GM20431 (cell line): ENCODE measurements at regions not wholly inside any gene's neighbourhood (a gene's known extent, or its start where the extent isn't known, plus 50 kb on each side); places are given as distances from the start of the nearest gene placed in this dataset.

Experiments used
- in situ Hi-C: fragments of 300-500 bp; cut with MseI, MboI; formaldehyde crosslinking; loops from one replicate; pipeline ENCODE4 v1.15.0; 2020; ENCODE audit warnings: low sequenced_read_pairs; ENCODE audit not compliant: unreplicated experiment

DNA sequence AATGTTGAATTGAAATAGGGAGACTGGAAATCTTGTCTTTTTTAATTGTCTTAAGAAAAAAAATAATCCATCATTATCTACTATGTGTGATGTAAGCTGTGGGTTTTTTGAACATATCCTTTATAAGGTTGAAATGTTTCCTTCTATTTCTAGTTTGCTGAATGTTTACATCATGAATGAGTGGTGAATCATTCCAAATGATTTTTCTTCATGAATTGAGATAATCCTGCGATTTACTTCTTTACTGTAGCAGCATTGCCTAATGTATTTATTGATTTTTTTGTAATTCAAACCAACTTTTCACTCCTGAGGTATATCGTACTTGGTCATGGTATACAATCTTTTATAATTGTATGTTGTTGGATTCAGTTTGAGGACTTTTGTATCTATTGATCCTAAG, 607.6 kb upstream of the PFKP start:
- in situ Hi-C loops, result no loop called here

DNA sequence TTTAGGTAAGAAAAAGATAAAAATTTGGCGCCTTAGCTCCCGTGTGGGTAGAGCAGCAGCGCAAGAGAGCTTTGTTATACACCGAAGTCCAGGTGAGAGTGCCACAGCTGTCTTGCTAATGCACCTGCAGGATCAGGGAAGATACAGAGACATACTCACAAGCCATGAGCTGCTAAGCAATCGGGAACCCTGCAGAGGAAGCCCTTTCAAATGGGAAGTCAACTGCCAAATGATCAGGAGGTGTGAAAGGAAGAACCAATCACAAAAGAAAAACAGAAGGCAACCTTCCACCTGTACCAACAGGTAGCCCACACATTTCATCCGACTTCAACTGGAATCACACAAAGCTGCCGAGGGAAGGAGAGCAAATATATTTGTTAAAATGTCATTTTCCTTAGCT, 610.5 kb upstream of the PFKP start:
- in situ Hi-C loops, result no loop called here

DNA sequence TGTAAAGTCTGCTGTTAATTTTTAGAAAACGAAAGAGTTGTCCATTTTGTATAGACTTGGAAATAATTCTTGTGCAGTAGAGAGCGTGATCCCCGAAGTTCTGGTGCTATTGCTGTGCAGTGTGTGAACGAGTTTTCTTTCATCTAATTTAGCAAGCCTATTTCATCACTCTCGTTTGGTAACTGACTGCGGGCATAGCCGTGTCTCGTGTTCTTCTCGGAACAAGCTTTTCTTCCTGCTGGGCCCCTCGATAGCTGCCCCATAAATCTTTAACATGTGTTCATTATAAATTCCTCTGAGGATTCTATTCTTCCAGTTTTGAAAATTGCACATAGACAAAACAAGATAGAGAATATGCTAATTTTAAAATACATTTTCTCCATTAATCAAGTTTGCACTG, 622.0 kb upstream of the PFKP start:
- in situ Hi-C loops, result no loop called here

DNA sequence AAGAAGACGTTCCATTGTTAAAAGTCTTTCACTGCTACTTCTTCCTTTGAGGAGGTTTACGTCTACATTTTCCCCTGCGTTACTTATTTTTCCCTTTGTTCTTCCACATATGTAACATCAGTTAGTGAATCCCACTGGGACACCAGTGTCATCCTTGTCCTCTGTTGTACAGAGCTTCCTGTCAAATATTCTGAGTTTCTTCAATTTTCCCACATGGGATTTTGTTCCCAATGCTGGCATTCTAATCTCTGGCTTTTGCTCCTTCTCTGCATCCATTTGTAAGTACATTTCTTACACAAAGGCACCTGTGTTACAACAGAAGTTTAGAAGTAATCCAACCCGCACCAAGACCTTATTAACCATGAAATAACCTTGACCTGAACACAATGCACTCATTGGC, 627.4 kb upstream of the PFKP start:
- in situ Hi-C loops, result no loop called here

DNA sequence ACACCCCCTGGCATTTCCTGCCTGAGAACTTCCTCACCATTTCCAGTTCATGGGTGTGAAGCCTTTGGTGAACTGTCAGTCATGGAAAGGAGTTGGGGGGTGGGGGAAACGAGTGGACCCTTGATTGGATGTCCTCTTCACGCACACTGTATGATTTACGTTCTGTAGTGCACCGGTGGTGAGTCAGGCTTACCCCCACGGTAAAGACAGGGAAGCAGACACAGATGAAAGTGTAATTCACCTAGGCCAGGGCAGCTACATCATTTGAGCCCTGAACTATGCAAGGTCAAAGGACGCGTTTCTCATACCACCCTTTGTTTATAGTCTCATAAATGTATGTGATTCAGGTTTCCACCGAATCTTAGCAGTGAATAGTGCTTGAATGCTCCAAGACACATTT, 628.3 kb upstream of the PFKP start:
- in situ Hi-C loops, result no loop called here

DNA sequence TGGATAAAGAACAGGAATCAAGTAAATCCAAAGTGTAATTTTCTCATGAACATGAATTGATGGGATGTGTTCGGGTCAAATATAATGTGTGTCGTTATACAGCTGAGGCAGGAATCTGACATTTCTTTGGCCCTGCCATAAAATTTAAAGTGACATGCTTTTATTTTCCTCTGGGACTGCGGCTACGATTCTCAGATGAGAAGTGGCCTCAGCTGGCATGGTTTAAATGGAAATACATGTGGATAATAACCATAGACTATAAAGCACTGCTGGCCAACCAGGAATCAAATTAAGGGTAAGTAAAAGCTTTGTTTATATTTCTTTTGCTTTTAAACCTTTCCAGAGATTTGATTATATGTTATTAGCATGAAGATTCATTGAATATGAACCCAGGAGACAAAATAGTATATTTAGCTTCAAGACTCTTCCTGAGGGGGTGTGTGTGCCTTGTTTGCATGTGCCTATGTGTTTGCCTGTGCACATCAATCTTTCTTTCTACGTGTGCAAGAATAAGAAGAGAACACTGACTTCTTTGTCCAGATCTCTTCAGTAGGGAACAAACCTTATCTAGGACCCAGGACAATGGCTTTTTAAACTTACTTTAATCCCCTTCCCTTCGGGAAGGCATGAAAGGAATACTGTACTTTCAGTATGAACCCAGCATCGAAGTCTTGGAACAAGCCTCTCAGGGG, 629.0 kb upstream of the PFKP start:
- in situ Hi-C loops, result no loop called here

DNA sequence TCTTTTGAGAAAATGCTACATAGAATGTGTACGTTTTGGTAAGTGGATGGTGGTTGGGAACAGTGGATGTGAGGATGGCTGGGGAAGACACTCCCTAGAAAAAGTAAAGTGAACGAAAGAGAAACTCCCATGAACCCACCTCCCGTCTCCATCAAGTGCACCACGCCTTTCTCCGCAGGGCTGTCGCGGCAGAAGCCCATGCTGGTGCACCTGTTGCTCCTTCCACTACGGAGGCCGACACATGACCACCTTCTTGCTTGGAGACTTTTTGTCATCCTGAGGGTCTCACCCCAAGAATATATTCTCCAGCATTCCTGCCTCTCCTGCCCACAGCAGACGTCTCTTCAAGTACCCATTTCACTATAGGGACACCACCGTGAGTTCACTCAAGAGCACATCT, 630.4 kb upstream of the PFKP start:
- in situ Hi-C loops, result no loop called here

DNA sequence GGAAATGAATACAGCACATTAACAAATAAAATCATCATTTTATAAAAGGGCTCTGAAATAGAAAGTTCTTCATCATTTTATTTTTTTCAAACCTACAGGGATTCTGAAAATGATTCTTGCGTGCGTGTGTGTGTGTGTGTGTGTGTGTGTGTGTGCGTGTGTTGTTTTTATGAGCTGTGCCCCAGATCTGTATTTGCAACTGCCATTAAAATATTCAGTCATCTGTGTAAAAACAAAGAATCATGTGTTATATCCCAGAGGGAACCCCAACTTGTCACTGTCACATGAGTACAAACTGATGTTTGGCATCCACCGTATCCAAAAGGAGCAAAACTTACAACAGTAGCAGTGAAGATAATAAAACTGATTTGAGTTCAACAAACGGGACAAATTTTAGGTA, 635.4 kb upstream of the PFKP start:
- in situ Hi-C loops, result no loop called here

DNA sequence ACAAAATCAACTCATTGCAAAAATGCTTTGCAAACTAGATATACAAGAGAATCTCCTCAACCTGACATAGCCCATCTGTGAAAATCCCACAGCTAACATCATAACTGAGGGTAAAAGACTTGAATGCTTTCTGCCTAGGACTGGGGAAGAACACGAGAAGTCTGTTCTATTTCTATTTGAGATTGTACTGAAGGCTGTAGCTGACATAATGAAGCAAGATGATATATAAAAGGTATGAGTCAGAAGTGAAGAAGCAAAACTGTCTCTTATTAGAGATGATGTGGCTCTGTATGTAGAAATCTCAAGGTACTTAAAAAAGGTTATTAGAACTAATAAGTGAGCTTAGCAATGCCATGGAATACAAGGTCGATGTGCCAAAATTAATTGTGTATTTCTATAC, 639.9 kb upstream of the PFKP start:
- in situ Hi-C loops, result no loop called here

DNA sequence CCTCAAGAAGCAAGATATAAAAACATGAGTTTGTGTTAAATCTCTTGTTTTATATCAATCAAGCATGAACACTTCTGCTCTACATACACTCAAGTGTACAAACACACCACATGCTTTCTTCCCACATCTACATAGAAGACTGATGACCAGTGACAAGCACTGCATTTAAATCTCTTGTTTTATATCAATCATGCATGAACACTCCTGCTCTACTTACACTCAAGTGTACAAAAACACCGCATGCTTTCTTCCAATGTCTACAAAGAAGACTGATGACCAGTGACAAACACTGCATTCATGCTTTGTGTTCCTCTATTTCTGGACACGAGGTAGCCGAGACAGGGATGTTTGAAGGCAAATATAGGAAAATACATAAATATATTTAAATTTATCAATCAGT, 642.0 kb upstream of the PFKP start:
- in situ Hi-C loops, result no loop called here

DNA sequence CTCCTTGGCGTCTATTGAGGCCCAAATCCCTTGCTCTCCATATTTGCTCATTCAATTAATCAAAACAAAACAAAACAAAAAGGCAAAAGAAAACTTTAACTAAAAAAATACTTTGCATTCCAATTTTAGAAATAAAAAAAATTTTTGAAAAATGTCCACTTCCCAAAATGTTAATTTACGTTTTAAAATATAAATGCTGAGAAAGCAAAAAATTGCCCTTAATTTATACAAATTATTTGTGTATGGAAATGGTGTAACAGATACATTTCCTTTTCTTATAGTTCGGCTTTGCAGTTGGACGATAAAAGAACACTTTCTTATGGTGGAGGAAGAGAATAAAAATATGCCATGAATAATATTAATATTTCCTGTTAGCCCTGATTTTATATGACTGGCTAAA, 652.8 kb upstream of the PFKP start:
- in situ Hi-C loops, result no loop called here

DNA sequence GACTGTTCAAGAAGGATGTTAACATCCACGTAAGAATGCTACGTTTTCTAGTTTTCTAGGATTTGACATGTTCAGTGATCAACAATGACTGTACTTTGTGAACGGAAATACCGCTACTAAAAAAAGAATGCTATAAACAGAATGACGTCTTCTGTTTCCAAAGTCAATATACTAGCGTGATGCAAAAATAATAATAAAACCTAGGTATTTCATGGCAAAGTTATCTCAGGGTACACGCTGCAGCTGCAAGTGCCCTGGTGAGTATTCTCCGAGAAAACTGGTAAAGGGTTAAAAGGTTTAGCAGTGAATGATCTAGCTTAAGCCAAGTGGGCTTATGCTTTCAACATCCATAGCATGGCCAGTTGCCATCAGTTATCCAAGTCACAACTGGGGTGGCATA, 653.3 kb upstream of the PFKP start:
- in situ Hi-C loops, result no loop called here

DNA sequence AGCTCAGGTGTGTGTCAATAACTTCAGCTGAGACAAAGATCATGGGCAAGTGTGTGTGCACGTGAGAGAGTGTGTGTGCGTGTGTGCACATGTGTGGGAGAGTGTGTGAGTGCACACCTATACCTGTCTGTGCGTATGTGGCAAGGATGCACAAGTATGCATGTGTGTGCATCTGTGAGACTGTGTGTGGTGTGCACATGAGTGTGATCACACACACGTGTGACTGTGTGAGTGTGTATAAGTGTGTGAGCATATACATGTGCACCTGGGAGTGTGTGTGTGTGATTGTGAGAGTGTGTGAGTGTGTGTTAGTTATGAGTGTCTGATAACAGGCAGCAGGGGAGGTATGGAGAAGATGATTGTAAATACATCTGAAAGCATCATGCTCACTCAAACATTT, 657.3 kb upstream of the PFKP start:
- in situ Hi-C loops, result no loop called here

DNA sequence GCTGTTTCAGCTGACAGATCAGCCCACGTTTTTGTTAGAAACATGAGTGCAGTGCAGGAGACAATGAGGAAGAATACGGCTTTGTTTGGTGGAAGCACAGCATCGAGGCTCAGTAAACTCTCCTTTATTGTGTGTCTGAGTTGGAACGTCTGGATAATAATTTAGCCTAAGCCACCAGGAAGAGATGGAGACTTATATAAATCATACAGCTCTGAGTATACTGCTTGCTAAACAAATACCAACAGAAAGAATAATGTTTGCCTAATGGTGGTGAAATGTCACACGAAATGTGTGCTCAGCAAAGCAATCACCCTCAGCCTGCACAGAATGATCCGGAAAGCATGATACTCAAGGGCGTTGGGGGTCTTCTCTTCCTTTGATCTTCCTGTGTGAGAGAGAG, 664.1 kb upstream of the ADARB2 start:
- in situ Hi-C loops, result no loop called here

DNA sequence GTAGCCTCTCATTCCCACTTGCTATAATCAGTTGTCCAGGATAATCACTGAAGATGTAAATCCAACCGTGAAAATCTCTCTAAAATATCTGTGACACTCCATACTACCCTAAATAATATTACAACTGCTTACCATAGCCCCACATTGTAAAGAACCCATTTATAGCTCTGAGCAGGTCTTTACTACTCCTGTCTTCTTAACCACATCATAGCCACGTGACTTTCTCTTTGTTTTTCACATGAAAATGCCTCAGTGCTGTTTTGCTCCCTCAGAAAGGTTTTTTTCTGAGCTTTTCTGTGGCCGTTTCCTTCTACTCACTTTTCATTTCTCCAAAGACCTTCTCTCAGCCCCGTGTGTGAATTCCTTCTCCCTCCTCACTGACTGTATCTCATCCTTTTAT, 662.2 kb upstream of the ADARB2 start:
- in situ Hi-C loops, result no loop called here

DNA sequence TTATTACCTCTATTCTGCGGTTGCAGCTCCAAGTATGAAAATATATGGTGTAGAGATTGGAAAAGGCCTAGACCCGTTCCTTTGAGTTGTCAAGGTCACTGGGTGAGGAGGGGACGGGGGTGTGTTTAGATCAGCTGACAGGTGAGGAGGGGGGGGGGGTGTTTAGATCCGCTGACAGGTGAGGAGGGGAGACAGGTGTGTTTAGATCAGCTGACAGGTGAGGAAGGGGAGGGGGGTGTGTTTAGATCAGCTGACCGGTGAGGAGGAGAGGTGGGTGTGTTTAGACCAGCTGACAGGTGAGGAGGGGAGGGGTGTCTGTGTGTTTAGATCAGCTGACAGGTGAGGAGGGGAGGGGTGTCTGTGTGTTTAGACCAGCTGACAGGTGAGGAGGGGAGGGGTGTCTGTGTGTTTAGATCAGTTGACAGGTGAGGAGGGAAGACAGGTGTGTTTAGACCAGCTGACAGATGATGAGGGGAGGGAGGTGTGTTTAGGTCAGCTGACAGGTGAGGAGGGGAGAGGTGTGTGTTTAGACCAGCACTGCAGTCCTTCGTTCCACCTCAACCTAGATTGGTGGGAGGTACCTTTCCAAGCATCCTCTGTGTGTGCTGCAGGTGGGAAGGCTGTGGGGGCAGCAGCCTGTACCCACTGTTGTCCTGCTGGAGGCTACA, 655.0 kb upstream of the ADARB2 start:
- in situ Hi-C loops, result no loop called here

DNA sequence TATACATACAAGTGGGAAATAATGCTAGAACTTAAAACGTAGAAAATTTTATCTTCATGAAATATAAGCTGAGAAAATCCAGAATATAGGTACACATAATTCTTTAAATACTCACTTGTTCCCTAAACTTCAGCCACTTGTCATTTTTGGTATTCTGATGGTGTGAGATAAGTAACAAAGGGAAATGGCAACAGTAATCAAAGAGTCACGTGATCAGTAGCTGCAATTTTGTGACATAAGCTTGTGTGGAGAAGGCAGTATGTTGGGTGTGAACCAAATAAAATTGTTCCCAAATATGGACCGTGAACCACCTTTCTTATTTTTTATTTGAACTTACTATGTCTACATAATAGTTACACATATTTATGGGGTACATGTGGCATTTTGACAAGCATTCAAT, 650.3 kb upstream of the ADARB2 start:
- in situ Hi-C loops, result no loop called here

DNA sequence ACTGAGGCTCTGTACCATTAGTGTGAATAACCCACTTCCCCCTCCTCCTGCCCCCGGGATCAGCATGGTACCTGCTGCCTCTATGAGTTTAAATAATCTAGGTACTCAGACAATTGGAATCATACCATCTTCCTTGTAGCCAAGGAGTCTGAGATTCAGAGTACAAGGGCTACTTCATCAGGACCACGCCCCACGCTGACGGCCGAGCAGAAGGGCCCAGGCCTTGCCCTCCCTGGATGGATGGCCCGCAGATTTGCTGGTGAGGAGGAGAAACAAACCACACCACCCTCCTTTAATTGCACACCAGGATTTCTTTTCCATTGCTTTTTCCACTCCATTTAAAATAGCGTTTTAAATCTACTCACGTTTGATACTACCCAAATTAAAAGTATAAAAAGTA, 649.9 kb upstream of the ADARB2 start:
- in situ Hi-C loops, result no loop called here

DNA sequence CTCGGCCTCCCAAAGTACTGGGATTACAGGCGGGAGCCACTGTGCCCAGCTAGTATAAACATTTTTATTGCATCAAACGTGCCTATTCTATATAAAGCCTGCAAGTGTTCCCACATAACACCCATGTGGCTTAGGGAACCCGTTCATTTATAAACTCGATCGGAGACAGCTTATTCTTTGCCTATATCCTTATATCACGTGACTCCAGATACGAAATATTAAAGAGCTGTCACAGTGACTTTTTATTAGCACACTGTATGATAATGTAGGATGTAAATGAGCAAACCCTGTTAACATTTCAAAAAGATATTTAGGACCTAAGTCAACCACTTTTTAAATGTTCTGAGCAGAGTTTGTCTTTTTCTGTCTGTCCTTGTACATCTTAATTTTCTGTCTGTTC, 642.9 kb upstream of the ADARB2 start:
- in situ Hi-C loops, result no loop called here

DNA sequence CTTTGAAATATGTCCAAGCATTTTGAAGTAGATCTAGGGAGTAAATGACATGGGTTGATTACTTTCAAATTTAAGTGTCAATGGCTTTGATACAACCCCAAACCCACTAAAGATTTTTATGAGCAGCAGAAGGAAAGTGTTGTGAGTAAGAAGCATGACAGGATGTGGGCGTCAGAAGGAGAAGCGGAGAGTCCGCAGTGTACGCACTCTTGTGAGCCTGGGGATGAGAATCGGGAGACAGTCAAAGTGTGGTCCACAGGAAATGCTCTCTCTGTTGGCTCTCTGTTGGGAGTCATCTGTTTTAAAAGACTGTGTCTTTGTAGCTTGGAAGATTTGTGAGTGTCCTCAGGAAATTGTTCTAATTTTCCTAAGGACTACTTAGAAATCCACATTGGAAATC, 629.8 kb upstream of the ADARB2 start:
- in situ Hi-C loops, result no loop called here

DNA sequence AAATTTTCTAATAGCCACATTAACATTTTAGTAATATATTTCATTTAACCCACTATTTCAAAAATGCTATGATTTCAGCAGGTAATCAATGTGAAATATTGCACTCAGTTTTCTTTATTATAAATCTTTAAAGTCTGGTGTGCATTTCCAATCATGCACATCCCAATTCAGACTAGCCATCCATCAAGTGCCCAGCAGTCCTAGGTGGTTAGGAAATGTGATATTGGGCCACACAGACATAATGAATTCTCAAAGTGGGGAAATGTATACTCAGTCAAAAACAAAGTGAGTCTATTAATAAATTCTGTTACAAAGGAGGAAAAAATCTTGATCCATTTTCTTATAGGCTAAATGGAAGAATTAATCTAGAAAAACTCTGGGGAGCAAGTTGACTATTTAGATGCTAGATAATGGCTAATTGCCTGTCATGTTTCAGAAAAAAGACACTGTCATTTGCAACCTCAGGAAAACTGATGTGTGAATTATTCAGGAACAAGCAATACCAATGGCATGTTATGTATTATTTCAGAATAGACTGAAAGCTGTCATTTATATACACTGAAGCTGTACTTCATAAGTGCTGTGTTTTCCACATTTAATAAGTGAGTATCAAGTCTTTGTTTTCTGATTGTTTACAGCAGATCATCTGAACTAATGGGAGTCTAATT, 629.1 kb upstream of the ADARB2 start:
- in situ Hi-C loops, result no loop called here

DNA sequence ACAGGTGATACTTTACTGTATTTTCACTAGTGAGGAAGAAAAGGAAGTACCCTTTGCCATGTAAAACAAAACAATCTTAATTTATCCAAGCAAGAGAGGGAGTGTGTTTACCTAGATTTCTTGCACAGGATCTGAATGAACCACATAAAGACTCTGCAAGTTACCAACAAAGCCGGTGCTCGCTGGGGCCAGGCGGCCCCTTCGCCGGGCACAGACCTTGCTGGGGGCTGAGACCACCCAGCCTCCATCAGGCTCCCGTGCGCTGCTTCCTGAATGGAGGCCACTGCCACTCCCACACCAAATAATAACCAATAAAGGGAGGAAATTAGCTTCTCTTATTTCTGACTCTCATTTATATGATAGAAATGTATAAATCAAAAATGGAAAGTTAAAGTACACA, 625.0 kb upstream of the ADARB2 start:
- in situ Hi-C loops, result no loop called here
